Thyroid gland (tissue), 4 donors: ENCODE measurements at regions not wholly inside any gene's neighbourhood (a gene's known extent, or its start where the extent isn't known, plus 50 kb on each side); places are given as distances from the start of the nearest gene placed in this dataset.
A peak's percentile ranks its signal among the peaks of the same experiment; 100 is the strongest.

Experiments
- DNase-seq, 2 donors: peaks; one replicate each; pipeline ENCODE4 v3.0.0-alpha.2; 2019
- H3K27ac ChIP-seq, 3 donors: fragments of 200-600 bp; sonication (generic); 1 replicate in 2 of 3; 2 replicates in 1 of 3; pipeline ENCODE4 v1.5.1; 2016 to 2019; ENCODE audit warnings: mild to moderate bottlenecking in 1 of 3, moderate library complexity in 1 of 3
- H3K27me3 ChIP-seq: fragments of 200-600 bp; sonication (generic); one replicate; pipeline ENCODE4 v1.5.1; 2019
- H3K36me3 ChIP-seq, 2 donors: fragments of 200-600 bp; sonication (generic); one replicate each; pipeline ENCODE4 v1.5.1; 2016 to 2019
- H3K4me1 ChIP-seq, 2 donors: fragments of 200-600 bp; sonication (generic); one replicate each; pipeline ENCODE4 v1.5.1; 2017 to 2019
- H3K4me3 ChIP-seq, 3 donors: fragments of 200-600 bp; sonication (generic); replicated peaks in 1 of 3; 1 replicate in 2 of 3; 2 replicates in 1 of 3; pipeline ENCODE4 v1.5.1; 2016; ENCODE audit warnings: mild to moderate bottlenecking in 1 of 3
- H3K9me3 ChIP-seq: fragments of 200-600 bp; sonication (generic); one replicate; pipeline ENCODE4 v1.5.1; 2017
- CTCF ChIP-seq, 6 experiments: fragments of 200-600 bp in 3 of 6; fragments of 450-650 bp in 3 of 6; sonication (generic) in 3 of 6; IDR thresholded peaks; one replicate each; pipeline ENCODE4 v1.5.1; 2016 to 2019; ENCODE audit warnings: antibody characterized with exemption in 6 of 6, mild to moderate bottlenecking in 2 of 6, inconsistent platforms in 1 of 6, moderate library complexity in 1 of 6
- POLR2A ChIP-seq, 2 donors: fragments of 450-650 bp; IDR thresholded peaks; one replicate each; pipeline ENCODE4 v1.6.1; 2017; ENCODE audit warnings: antibody characterized with exemption in 2 of 2, mild to moderate bottlenecking in 2 of 2, moderate library complexity in 1 of 2
- WGBS, 2 donors: methylation state at CpG; one replicate each; pipeline ENCODE4 v1.1.5; 2017; 5-methylcytosine and 5-hydroxymethylcytosine counted together
- intact Hi-C: fragments of 100-400 bp; cut with DNase I; formaldehyde crosslinking; loops from one replicate; pipeline ENCODE4 v1.15.1; 2023

DNA sequence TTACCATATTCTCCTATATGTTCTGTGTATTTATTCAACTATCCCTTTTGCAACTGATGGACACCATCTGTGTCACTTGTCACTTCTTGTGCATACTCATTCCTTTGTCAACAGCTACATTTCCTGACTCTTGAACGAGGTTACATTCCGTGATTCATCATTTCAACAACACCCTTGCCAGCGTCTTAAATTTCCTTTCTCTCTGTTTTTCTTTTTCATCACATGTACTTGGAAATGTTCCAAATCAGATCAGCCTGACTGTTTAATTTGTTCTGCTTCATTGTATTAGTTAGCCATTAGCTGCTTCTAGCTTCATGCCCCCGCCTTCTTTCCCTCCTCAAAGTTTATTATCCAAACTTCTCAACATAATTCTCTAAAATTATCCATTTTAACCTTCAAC lies 173.0 kb downstream of the ADGRL4 start:
- no peak overlapping the region for H3K27ac ChIP-seq
- H3K4me3 ChIP-seq, result no peak overlapping the region
- no peaks in the 10 kb centered on the region for H3K36me3 ChIP-seq
- DNase-seq, result no peak
- intact Hi-C loops, result no loop called here
- TF ChIP-seq CTCF (IDR thresholded peaks at IDR 0.05), result no peak
- no peak for TF ChIP-seq POLR2A (IDR thresholded peaks at IDR 0.05)
- H3K27me3 ChIP-seq, result no peaks in the 10 kb centered on the region
- H3K9me3 ChIP-seq, result no peaks in the 10 kb centered on the region
- H3K4me1 ChIP-seq, result no peaks in the 10 kb centered on the region
- 33 to 34% methylated on average over 4 of the region's 4 CpGs for WGBS, 2 donors

GRCh38 chr1:78834201-78834741 lies 172.3 kb downstream of the ADGRL4 start:
- H3K4me3 ChIP-seq, result no peak overlapping the region
- intact Hi-C loops, result no loop called here
- no peak overlapping the region for H3K27ac ChIP-seq
- WGBS, 2 donors, result 88 to 91% methylated on average over 4 of the region's 4 CpGs
- TF ChIP-seq CTCF (IDR thresholded peaks at IDR 0.05) (no peak), POLR2A (IDR thresholded peaks at IDR 0.05) (no peak)
- no peaks in the 10 kb centered on the region for H3K36me3 ChIP-seq
- no peaks in the 10 kb centered on the region for H3K4me1 ChIP-seq
- H3K27me3 ChIP-seq, result no peaks in the 10 kb centered on the region
- H3K9me3 ChIP-seq, result no peaks in the 10 kb centered on the region
- DNase-seq, result no peak

- H3K27me3 ChIP-seq, result no peaks in the 10 kb centered on the region
- no peak for TF ChIP-seq POLR2A (IDR thresholded peaks at IDR 0.05)
- no peak for TF ChIP-seq CTCF (IDR thresholded peaks at IDR 0.05)
- no peak overlapping the region for H3K27ac ChIP-seq
- intact Hi-C loops, result no loop called here
- no peaks in the 10 kb centered on the region for H3K36me3 ChIP-seq
- H3K9me3 ChIP-seq, result no peaks in the 10 kb centered on the region
- H3K4me3 ChIP-seq, result no peak overlapping the region
- DNase-seq, result no peak
- H3K4me1 ChIP-seq, result peaks cover 0 to 6% of the 10 kb centered on the region in 2 donors
These were observed 169.8 kb downstream of the ADGRL4 start for GRCh38 chr1:78836726-78837125.

- Histone ChIP-seq H3K27me3 (no peaks in the 10 kb centered on the region), H3K36me3 (no peaks in the 10 kb centered on the region), H3K4me1 (peaks cover 0 to 6% of the 10 kb centered on the region in 2 donors), H3K4me3 (no peak overlapping the region), H3K27ac (no peak overlapping the region), H3K9me3 (no peaks in the 10 kb centered on the region)
- intact Hi-C loops, result loop anchor here (5.0 kb wide), 1 partner anchor 513 kb away; no protein-coding TSS in a partner anchor
- no peak for TF ChIP-seq POLR2A (IDR thresholded peaks at IDR 0.05)
- TF ChIP-seq CTCF (IDR thresholded peaks at IDR 0.05), result peak in 4 of 6 experiments; percentile 33 to 65 (median 60)
- peak; percentile 7 to 12 for DNase-seq
- WGBS, 2 donors, result 39 to 43% methylated on average over 2 of the region's 2 CpGs
These were observed 166.7 kb downstream of the ADGRL4 start for GRCh38 chr1:78839704-78840277.
